Endodermal cell (in vitro differentiated cells): ENCODE measurements at regions not wholly inside any gene's neighbourhood (a gene's known extent, or its start where the extent isn't known, plus 50 kb on each side); places are given as distances from the start of the nearest gene placed in this dataset.
A peak's percentile ranks its signal among the peaks of the same experiment; 100 is the strongest.

Experiments
- DNase-seq: peaks from one replicate; pipeline ENCODE4 v3.0.0-alpha.2; 2017
- H3K27ac ChIP-seq: 2 replicates; pipeline ENCODE4 v1.5.1; 2013; ENCODE audit warnings: mild to moderate bottlenecking, low read depth, low read length, moderate library complexity
- H3K27me3 ChIP-seq: 2 replicates; pipeline ENCODE4 v1.6.1; 2013; ENCODE audit warnings: mild to moderate bottlenecking, low read length, moderate library complexity; ENCODE audit not compliant: insufficient read depth, control insufficient read depth, poor library complexity, severe bottlenecking
- H3K36me3 ChIP-seq: 2 replicates; pipeline ENCODE4 v1.7.0; 2013; ENCODE audit warnings: mild to moderate bottlenecking, low read length, moderate library complexity; ENCODE audit not compliant: control insufficient read depth, insufficient read depth
- H3K4me1 ChIP-seq: one replicate; pipeline ENCODE4 v1.7.0; 2013; ENCODE audit warnings: low read length; ENCODE audit not compliant: control insufficient read depth, insufficient read depth
- H3K4me3 ChIP-seq: 2 replicates; pipeline ENCODE4 v1.5.1; 2013; ENCODE audit warnings: mild to moderate bottlenecking, low read length, moderate library complexity
- H3K9ac ChIP-seq: 2 replicates; pipeline ENCODE4 v1.6.1; 2013; ENCODE audit warnings: mild to moderate bottlenecking, low read length, moderate library complexity; ENCODE audit not compliant: poor library complexity, severe bottlenecking; ENCODE audit errors: extremely low read depth
- H3K9me3 ChIP-seq: 2 replicates; pipeline ENCODE4 v1.6.1; 2013; ENCODE audit warnings: mild to moderate bottlenecking, low read length, moderate library complexity; ENCODE audit not compliant: control insufficient read depth
- H3K27ac Mint-ChIP-seq: 2 replicates; pipeline ENCODE4 v1.8.0; 2020; ENCODE audit warnings: mixed read lengths
- H3K27me3 Mint-ChIP-seq: 2 replicates; pipeline ENCODE4 v1.8.0; 2021; ENCODE audit warnings: mild to moderate bottlenecking, mixed read lengths; ENCODE audit not compliant: insufficient read depth
- H3K36me3 Mint-ChIP-seq: 2 replicates; pipeline ENCODE4 v1.8.0; 2020; ENCODE audit warnings: low read depth, mixed read lengths
- H3K4me1 Mint-ChIP-seq: 2 replicates; pipeline ENCODE4 v1.8.0; 2020; ENCODE audit warnings: mixed read lengths
- H3K4me3 Mint-ChIP-seq: 2 replicates; pipeline ENCODE4 v1.8.0; 2020; ENCODE audit warnings: mild to moderate bottlenecking, moderate library complexity, mixed read lengths
- H3K9me3 Mint-ChIP-seq: 2 replicates; pipeline ENCODE4 v1.8.0; 2020; ENCODE audit warnings: mild to moderate bottlenecking, mixed read lengths
- WGBS, 2 experiments: methylation state at CpG; one replicate each; pipeline versions ENCODE4 v1.1.5 to v1.1.7; 2013; ENCODE audit warnings: missing lambda C conversion rate in 2 of 2, mixed read lengths in 1 of 2; ENCODE audit not compliant: insufficient coverage in 1 of 2, insufficient read length in 1 of 2; 5-methylcytosine and 5-hydroxymethylcytosine counted together
- TF ChIP-seq, protein P1 (sequence below): fragments of 200-600 bp; sonication (generic); conservative IDR thresholded peaks from 2 replicates; pipeline ENCODE4 v1.5.0; 2021; ENCODE audit warnings: antibody characterized with exemption, mild to moderate bottlenecking

DNA sequence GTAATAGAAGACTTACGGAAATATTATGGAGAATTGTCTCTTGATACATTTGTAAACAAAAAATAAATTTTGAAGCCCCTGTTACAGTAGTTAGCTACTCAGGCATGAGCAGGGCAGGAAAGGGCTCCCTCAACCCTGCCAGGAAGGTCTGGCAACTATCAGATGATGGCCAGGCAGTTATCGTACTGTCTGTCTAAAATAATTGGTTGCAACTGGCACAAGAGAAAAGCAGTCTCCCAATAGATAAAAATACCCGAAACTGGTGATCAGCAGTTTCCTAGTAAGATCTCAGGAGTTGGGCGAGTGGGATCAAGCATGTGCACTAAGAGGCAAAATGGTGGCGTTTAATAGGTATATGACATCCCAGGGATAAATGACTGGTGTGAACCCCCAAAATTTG, 1336.3 kb downstream of the C4orf33 start:
- no peak overlapping the region for H3K27ac Mint-ChIP-seq
- H3K9me3 Mint-ChIP-seq, result peaks cover 4% of the 10 kb centered on the region
- no peak for DNase-seq
- WGBS, 2 experiments, result 93 to 95% methylated on average over 3 to 5 of the region's 5 CpGs
- H3K4me3 Mint-ChIP-seq, result no peak overlapping the region
- Histone ChIP-seq H3K27ac (no peak overlapping the region), H3K36me3 (no peaks in the 10 kb centered on the region), H3K27me3 (no peaks in the 10 kb centered on the region), H3K4me1 (no peaks in the 10 kb centered on the region), H3K9ac (no peak overlapping the region), H3K4me3 (no peak overlapping the region), H3K9me3 (no peaks in the 10 kb centered on the region)
- no peaks in the 10 kb centered on the region for H3K36me3 Mint-ChIP-seq
- TF ChIP-seq, protein P1, sequence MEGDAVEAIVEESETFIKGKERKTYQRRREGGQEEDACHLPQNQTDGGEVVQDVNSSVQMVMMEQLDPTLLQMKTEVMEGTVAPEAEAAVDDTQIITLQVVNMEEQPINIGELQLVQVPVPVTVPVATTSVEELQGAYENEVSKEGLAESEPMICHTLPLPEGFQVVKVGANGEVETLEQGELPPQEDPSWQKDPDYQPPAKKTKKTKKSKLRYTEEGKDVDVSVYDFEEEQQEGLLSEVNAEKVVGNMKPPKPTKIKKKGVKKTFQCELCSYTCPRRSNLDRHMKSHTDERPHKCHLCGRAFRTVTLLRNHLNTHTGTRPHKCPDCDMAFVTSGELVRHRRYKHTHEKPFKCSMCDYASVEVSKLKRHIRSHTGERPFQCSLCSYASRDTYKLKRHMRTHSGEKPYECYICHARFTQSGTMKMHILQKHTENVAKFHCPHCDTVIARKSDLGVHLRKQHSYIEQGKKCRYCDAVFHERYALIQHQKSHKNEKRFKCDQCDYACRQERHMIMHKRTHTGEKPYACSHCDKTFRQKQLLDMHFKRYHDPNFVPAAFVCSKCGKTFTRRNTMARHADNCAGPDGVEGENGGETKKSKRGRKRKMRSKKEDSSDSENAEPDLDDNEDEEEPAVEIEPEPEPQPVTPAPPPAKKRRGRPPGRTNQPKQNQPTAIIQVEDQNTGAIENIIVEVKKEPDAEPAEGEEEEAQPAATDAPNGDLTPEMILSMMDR, result no peak
- H3K27me3 Mint-ChIP-seq, result no peaks in the 10 kb centered on the region
- no peaks in the 10 kb centered on the region for H3K4me1 Mint-ChIP-seq

DNA sequence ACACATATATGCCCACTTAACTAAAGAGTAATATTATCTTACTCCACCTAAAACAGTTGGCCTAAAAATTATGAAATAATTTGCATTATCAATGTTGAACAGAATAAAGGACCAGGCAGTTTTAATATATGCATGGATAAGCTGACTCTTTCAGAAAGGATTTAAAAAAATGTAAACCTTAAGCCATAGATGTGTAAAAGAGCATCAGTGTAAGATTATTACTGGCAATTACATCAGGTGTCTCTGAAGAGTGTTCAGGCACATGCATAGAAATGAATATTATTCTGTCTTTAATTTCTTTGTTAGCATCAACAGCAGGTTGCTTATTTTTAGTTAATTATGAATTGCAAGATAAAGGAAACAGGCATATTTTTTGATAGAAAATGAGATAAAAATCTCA, 1353.8 kb downstream of the C4orf33 start:
- Mint-ChIP-seq H3K27me3 (no peaks in the 10 kb centered on the region), H3K4me1 (no peaks in the 10 kb centered on the region), H3K27ac (no peak overlapping the region), H3K4me3 (no peak overlapping the region), H3K36me3 (no peaks in the 10 kb centered on the region), H3K9me3 (peaks cover 11% of the 10 kb centered on the region)
- no peak overlapping the region for H3K27ac ChIP-seq
- H3K36me3 ChIP-seq, result no peaks in the 10 kb centered on the region
- peaks cover 6% of the 10 kb centered on the region for H3K9me3 ChIP-seq
- no peaks in the 10 kb centered on the region for H3K4me1 ChIP-seq
- H3K27me3 ChIP-seq, result no peaks in the 10 kb centered on the region
- no peak overlapping the region for H3K9ac ChIP-seq
- TF ChIP-seq, protein P1, result no peak
- H3K4me3 ChIP-seq, result no peak overlapping the region
- no peak for DNase-seq

DNA sequence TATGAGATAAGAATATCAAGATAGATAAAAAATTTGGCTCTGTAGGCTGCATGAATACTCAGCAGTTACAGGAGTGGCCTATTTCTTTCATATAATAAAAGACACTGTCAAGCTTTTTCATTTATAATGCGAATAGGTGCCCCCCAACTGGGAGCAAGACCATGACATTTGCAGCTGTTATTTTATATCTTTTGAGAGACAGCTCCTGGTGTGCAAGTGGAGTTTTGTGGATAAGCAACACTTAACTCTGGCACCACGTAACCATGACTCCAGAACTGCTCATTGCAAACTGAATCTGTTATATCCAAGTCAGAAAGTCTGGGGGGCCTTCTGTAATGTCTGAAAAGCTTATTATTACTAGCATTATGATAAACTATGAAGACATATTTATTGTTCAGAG, 1372.4 kb downstream of the C4orf33 start:
- no peaks in the 10 kb centered on the region for H3K36me3 Mint-ChIP-seq
- H3K9me3 ChIP-seq, result no peaks in the 10 kb centered on the region
- H3K27me3 Mint-ChIP-seq, result no peaks in the 10 kb centered on the region
- no peak overlapping the region for H3K9ac ChIP-seq
- no peak overlapping the region for H3K27ac Mint-ChIP-seq
- TF ChIP-seq, protein P1, result no peak
- WGBS, 2 experiments, result 60 to 82% methylated on average over 1 to 2 of the region's 2 CpGs
- H3K4me3 Mint-ChIP-seq, result no peak overlapping the region
- no peaks in the 10 kb centered on the region for H3K36me3 ChIP-seq
- H3K4me1 ChIP-seq, result peaks cover 3% of the 10 kb centered on the region
- no peak overlapping the region for H3K4me3 ChIP-seq
- H3K27me3 ChIP-seq, result no peaks in the 10 kb centered on the region
- DNase-seq, result no peak
- H3K4me1 Mint-ChIP-seq, result peaks cover 3% of the 10 kb centered on the region
- peak overlapping the region; percentile 64 for H3K27ac ChIP-seq
- no peaks in the 10 kb centered on the region for H3K9me3 Mint-ChIP-seq
